ENCODE measurements at regions not wholly inside any gene's neighbourhood (a gene's known extent, or its start where the extent isn't known, plus 50 kb on each side); places are given as distances from the start of the nearest gene placed in this dataset.

- DNase-seq (ENCODE audit: low read depth in 1 of 2, low spot score in 1 of 2), result no peak
- no peak overlapping the region for H3K4me3 ChIP-seq
Observed at GRCh38 chr4:145988628-145989027, 50.0 kb upstream of the ZNF827 start.

More at GRCh38 chr4:145988628-145989027, 50.0 kb upstream of the ZNF827 start:
- no peaks in the 10 kb centered on the region for H3K9me3 ChIP-seq (ENCODE audit: low read depth)
- no peaks in the 10 kb centered on the region for H3K36me3 ChIP-seq
- no peak for TF ChIP-seq CTCF (IDR thresholded peaks at IDR 0.05; ENCODE audit: low read depth, low read length)
- H3K27ac ChIP-seq, result no peak overlapping the region
- H3K27me3 ChIP-seq, result no peaks in the 10 kb centered on the region
- H3K4me1 ChIP-seq (ENCODE audit: low read depth), result no peaks in the 10 kb centered on the region

All from cardiac muscle cell (in vitro differentiated cells and primary cell).